Lung (tissue), 11 donors: ENCODE measurements at regions not wholly inside any gene's neighbourhood (a gene's known extent, or its start where the extent isn't known, plus 50 kb on each side); places are given as distances from the start of the nearest gene placed in this dataset.

Source experiments
- ATAC-seq: fragments of 200-7000 bp; cut with Tn5 transposase; one replicate; pipeline ENCODE4 v1.9.1; 2020; ENCODE audit warnings: moderate number of reproducible peaks; ENCODE audit not compliant: insufficient read depth, low FRiP score
- DNase-seq, 3 donors: peaks; one replicate each; pipeline ENCODE4 v3.0.0-alpha.2; 2013 to 2017
- H3K27ac ChIP-seq, 2 donors: one replicate each; pipeline ENCODE4 v1.5.1; 2013; ENCODE audit warnings: mild to moderate bottlenecking in 2 of 2, moderate library complexity in 2 of 2, control low read depth in 1 of 2, inconsistent platforms in 1 of 2, low read depth in 1 of 2, low read length in 1 of 2
- H3K27me3 ChIP-seq, 3 donors: one replicate each; pipeline ENCODE4 v1.5.1; 2013; ENCODE audit warnings: low read length in 2 of 3; ENCODE audit not compliant: control insufficient read depth in 3 of 3, insufficient read depth in 3 of 3
- H3K36me3 ChIP-seq, 4 donors: one replicate each; pipeline ENCODE4 v1.5.1; 2013; ENCODE audit warnings: low read length in 4 of 4, mild to moderate bottlenecking in 1 of 4, moderate library complexity in 1 of 4; ENCODE audit not compliant: control insufficient read depth in 4 of 4, insufficient read depth in 4 of 4
- H3K4me1 ChIP-seq, 5 donors: one replicate each; pipeline ENCODE4 v1.5.1; 2013; ENCODE audit warnings: low read length in 5 of 5, mild to moderate bottlenecking in 2 of 5, moderate library complexity in 1 of 5; ENCODE audit not compliant: control insufficient read depth in 5 of 5, insufficient read depth in 5 of 5
- H3K4me3 ChIP-seq: one replicate; pipeline ENCODE4 v1.5.1; 2013; ENCODE audit warnings: mild to moderate bottlenecking, control low read depth, moderate library complexity
- H3K9ac ChIP-seq, 2 donors: one replicate each; pipeline ENCODE4 v1.5.1; 2013; ENCODE audit warnings: low read length in 2 of 2, control low read depth in 1 of 2; ENCODE audit not compliant: insufficient read depth in 1 of 2
- H3K9me3 ChIP-seq, 4 donors: one replicate each; pipeline ENCODE4 v1.5.1; 2013; ENCODE audit warnings: low read length in 3 of 4, mild to moderate bottlenecking in 1 of 4, moderate library complexity in 1 of 4; ENCODE audit not compliant: control insufficient read depth in 4 of 4, insufficient read depth in 3 of 4
- CTCF ChIP-seq: IDR thresholded peaks from 2 replicates; pipeline ENCODE4 v1.5.1; 2012; ENCODE audit warnings: mild to moderate bottlenecking; ENCODE audit errors: control extremely low read depth, extremely low read depth
- WGBS, 2 donors: extraction: QIAGEN DNeasy Blood & Tissue Kit; methylation state at CpG; one replicate each; pipeline ENCODE4 v1.1.7; 2013; 5-methylcytosine and 5-hydroxymethylcytosine counted together
- donor health status: control.
- donor health status: control.
- donor health status: Bipolar disorder and iron deficiency.
- donor health status: healthy.
- donor health status: DM: yes; HTN: yes; CAD: no.

- no peaks in the 10 kb centered on the region for H3K9me3 ChIP-seq
- no peak for TF ChIP-seq CTCF
- H3K36me3 ChIP-seq = no peaks in the 10 kb centered on the region
- no peak overlapping the region for H3K27ac ChIP-seq
- H3K4me1 ChIP-seq = no peaks in the 10 kb centered on the region
- H3K9ac ChIP-seq = no peak overlapping the region
- no peak overlapping the region for H3K4me3 ChIP-seq
- DNase-seq (no peak), ATAC-seq (no peak)
- no peaks in the 10 kb centered on the region for H3K27me3 ChIP-seq
Observed at GRCh38 chr1:168989985-168990384, 116.5 kb upstream of the ATP1B1 start.

GRCh38 chr1:168991667-168992475, 114.6 kb upstream of the ATP1B1 start:
- H3K27ac ChIP-seq = no peak overlapping the region
- WGBS, 2 donors = 73 to 88% methylated on average over 4 of the region's 4 CpGs
- no peak overlapping the region for H3K4me3 ChIP-seq
- no peaks in the 10 kb centered on the region for H3K4me1 ChIP-seq
- no peak overlapping the region for H3K9ac ChIP-seq
- H3K27me3 ChIP-seq = no peaks in the 10 kb centered on the region
- H3K9me3 ChIP-seq = no peaks in the 10 kb centered on the region
- no peaks in the 10 kb centered on the region for H3K36me3 ChIP-seq
- no peak for TF ChIP-seq CTCF
- ATAC-seq (no peak), DNase-seq (no peak)

GRCh38 chr1:169001353-169001752, 105.1 kb upstream of the ATP1B1 start:
- no peak for DNase-seq
- H3K27ac ChIP-seq = no peak overlapping the region

More at GRCh38 chr1:169001353-169001752, 105.1 kb upstream of the ATP1B1 start:
- no peak for TF ChIP-seq CTCF
- no peak for ATAC-seq
- no peak overlapping the region for H3K9ac ChIP-seq
- 98 to 99% methylated on average over 5 of the region's 5 CpGs for WGBS, 2 donors
- no peak overlapping the region for H3K4me3 ChIP-seq
- no peaks in the 10 kb centered on the region for H3K27me3 ChIP-seq
- H3K36me3 ChIP-seq = no peaks in the 10 kb centered on the region
- peaks cover 0 to 5% (median 0%) of the 10 kb centered on the region in 5 donors for H3K4me1 ChIP-seq
- H3K9me3 ChIP-seq = peaks cover 0 to 2% (median 0%) of the 10 kb centered on the region in 4 donors
